ENCODE measurements at regions not wholly inside any gene's neighbourhood (a gene's known extent, or its start where the extent isn't known, plus 50 kb on each side); places are given as distances from the start of the nearest gene placed in this dataset.
"Not testable (repeated sequence)": the region's sequence is repeated elsewhere in the genome, so short reads cannot be mapped to it uniquely, and the experiment has no call there.

GRCh38 chr12:13339538-13339937 is 143.0 kb downstream of the EMP1 start:
- DNase-seq, result no peak

GRCh38 chr12:13339091-13339490 is 142.6 kb downstream of the EMP1 start:
- no peak for DNase-seq

- no peak for DNase-seq
Measured at GRCh38 chr12:13337791-13338190, 141.3 kb downstream of the EMP1 start.

GRCh38 chr12:13336216-13336615 is 139.7 kb downstream of the EMP1 start:
- DNase-seq, result no peak

GRCh38 chr12:13328535-13328934 is 132.0 kb downstream of the EMP1 start:
- no peak for DNase-seq

- DNase-seq, result no peak
Measured at GRCh38 chr12:13326076-13326475, 129.6 kb downstream of the EMP1 start.

- DNase-seq, result not testable (repeated sequence)
Measured at GRCh38 chr12:13325037-13325436, 128.5 kb downstream of the EMP1 start.

- DNase-seq, result no peak
Measured at GRCh38 chr12:13318231-13319015, 121.9 kb downstream of the EMP1 start.

- DNase-seq, result no peak
Measured at GRCh38 chr12:13316587-13317246, 120.2 kb downstream of the EMP1 start.

GRCh38 chr12:13313886-13314285 is 117.4 kb downstream of the EMP1 start:
- DNase-seq, result no peak

- DNase-seq, result no peak
Measured at GRCh38 chr12:13311551-13311950, 115.0 kb downstream of the EMP1 start.

- no peak for DNase-seq
Measured at GRCh38 chr12:13307143-13307816, 110.8 kb downstream of the EMP1 start.

GRCh38 chr12:13304924-13305323 is 108.4 kb downstream of the EMP1 start:
- no peak for DNase-seq

GRCh38 chr12:13299457-13299856 is 102.9 kb downstream of the EMP1 start:
- DNase-seq, result no peak

GRCh38 chr12:13293096-13293495 is 96.6 kb downstream of the EMP1 start:
- DNase-seq, result no peak

GRCh38 chr12:13289653-13290289 is 93.2 kb downstream of the EMP1 start:
- DNase-seq, result no peak

GRCh38 chr12:13288937-13289652 is 92.6 kb downstream of the EMP1 start:
- no peak for DNase-seq

GRCh38 chr12:13288501-13288900 is 92.0 kb downstream of the EMP1 start:
- DNase-seq, result no peak

GRCh38 chr12:13283867-13284266 is 87.3 kb downstream of the EMP1 start:
- no peak for DNase-seq

- no peak for DNase-seq
Measured at GRCh38 chr12:13282861-13283260, 86.3 kb downstream of the EMP1 start.

- DNase-seq, result peak; percentile 8
Measured at GRCh38 chr12:13278249-13278787, 81.8 kb downstream of the EMP1 start.

- DNase-seq, result no peak
Measured at GRCh38 chr12:13277293-13277692, 80.8 kb downstream of the EMP1 start.
